NCI-H2196 (cell line): ENCODE measurements at regions not wholly inside any gene's neighbourhood (a gene's known extent, or its start where the extent isn't known, plus 50 kb on each side); places are given as distances from the start of the nearest gene placed in this dataset.
"Not testable (repeated sequence)": the region's sequence is repeated elsewhere in the genome, so short reads cannot be mapped to it uniquely, and the experiment has no call there.

Experiments
- DNase-seq: peaks from one replicate; lab custom pipeline; 2025; ENCODE audit not compliant: unreplicated experiment; lab: John Stamatoyannopoulos, UW

DNA sequence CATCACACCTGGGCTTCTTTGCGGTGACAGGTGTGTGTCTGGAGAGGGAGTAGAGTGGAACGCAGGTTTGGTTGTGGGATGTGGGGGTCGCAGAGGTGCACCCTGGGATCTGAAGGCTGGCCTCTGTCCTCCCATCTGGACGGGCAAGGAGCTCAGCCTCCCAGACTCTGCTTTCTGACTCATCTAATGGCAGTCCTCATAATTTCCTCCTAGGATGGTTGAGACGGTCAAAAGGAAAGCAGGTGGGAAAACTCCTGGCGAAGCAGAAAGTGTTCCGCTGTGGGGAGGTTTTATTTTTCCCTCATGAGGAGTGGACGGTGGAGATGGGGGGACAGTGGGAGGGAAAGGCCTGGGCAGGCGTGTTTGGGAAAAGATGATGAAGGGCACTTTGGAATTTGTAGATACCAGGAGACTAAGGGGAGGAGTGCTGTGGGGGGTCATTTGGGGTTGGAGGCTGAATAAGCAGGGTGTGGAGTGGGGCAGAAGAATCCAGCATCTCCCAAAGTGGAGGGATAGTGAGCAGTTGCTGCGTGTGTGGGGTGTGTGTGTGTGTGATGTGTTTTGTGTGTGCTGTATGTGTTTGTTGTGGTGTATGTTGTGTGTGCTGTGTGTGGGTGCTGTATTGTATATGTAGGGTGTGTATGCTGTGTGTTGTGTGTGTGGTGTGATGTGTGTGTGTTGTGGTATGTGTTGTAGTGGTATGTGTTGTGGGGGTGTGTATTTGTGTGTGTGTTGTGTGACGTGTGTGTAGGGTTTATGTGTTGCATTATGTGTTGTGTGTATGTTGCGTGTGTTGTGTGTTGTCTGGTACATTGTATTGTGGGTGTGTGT is 97.2 kb upstream of the PODXL start:
- no peak for DNase-seq

DNA sequence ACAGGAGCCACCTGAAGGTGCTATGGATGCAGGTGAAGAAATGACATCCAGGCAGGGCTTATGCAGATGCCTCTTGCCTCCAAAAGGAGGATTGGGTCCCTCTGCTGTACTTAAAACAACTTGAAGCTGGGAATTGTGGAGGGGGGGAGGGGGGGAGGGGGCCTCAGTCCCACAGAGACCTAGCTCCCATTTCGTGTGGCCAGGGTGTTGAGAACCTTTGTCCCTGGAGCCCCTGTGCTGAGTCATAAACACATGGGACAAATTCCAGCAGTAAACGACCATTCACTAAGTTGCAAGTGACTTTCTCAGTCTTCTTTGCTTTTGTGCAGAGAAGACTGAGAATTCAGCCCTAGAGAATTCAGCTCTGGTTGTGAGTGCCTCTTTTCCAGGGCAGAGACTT is 96.5 kb upstream of the PODXL start:
- no peak for DNase-seq

DNA sequence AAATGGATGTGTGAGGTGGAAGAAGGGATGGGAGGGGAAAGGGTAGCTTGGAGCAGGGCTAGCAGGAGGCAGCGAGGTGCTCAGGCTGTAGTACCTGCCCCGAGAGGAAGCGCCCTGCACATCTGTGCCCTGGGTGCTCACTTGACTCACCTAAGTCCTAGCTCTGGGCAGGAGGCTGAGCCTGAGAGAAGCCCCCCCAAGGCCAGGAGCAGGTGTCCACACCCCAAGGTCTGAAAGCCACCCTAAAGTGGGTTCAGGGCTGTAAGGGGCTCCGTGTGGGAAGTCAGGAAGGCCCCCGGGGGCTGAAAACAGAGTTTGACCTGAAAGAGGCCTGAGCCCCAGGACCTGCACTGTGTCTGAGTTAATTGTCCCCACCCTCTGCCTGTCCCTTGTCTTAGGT is 95.8 kb upstream of the PODXL start:
- DNase-seq, result no peak

DNA sequence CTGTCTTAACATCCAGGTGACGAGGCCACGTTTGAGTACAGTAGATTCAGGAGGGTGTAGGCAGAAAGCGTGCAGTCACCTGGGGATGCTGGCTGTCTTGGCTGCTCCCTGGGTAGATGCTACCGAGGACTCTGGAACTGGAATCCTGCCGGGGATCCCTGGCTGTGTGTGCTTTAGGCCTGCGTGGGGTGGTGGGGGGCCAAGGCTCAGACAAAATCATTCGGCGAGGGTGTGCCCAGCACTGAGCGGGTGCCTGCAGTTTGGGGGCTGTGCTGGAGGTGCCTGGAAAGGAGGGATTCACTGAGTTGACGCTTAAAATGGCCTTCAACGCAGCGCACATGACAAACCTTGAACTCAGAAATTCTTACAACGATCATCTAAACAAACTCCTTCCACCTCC is 93.5 kb upstream of the PODXL start:
- no peak for DNase-seq

DNA sequence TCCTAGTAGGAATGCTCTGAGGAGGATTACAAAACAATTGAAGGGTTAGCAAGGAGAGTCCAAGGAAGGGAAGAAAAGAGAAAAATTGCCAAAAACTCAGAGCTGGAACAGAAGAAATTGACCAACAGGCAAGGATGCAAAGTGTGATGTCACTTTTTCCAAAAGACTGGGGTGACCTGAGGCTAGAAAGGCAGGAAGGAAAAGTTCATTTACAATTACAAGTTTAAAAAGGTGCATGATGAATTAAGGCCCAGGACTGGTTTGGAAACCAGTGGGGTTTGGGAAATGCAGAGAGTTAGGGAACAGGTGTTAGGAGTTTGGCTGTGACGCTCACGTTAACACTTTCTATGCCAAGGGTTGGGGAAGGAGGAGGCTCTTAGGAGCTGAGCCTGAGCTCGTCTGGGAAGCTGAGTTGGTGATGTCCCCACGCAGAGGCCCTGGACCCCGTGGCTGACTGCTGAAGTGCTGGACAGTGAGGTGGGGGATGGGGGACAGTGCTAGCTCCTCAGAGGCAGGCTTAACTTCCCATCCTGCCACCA is 92.6 kb upstream of the PODXL start:
- DNase-seq, result no peak

DNA sequence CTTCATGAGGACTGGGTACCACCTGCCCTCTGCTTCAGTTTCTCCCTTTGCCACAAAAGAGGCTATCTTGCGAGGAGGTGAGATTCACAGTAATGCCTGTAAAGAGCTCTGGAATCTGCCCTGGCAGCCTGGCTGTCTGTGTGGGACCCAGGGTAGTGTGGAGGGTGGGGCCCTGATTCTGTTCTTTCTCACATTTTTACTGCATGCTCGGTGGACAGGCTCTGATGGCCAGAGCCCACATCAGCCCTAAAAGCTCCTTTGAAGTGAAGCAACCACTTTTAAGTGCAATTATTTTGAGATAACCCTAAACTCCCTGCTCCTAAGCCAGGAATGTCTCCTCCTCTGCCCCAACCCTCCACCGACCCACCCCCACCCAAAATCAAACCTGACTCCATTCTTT is 92.1 kb upstream of the PODXL start:
- no peak for DNase-seq

DNA sequence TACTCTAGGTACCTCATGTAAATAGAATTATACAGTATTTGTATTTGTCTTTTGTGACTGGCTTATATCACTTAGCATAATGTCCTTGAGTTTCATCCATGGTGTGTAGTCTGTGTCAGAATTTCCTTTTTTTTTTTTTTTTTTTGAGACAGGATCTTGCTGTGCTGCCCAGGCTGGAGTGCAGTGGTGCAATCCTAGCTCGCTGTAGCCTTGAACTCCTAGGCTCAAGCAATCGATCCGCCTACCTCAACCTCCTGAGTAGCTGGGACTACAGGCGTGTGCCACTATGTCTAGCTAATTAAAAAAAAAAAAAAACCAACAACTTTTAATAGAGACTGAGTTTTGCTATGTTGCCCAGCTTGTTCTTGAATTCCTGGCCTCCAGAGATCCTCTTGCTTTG is 89.8 kb upstream of the PODXL start:
- no peak for DNase-seq

DNA sequence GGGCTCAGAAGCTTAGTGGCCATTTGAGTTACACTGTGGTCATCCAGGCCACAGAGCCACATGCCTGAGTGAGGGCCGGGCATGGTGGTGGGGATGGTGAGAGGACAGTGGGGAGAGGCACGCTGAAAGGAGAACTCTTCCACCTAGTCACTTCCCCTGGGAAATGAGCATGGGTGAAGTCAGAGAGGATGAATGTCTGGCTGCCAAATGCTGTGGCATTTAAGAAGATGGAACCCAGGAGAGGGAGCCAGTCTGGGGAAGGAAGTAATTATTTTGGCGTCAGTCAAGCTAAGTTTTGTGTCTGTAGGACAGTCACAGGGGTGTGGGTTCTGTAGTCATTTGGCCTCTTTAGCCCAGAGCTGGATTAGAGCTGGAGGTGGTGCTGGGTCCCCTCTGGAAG is 86.0 kb upstream of the PODXL start:
- DNase-seq, result no peak

DNA sequence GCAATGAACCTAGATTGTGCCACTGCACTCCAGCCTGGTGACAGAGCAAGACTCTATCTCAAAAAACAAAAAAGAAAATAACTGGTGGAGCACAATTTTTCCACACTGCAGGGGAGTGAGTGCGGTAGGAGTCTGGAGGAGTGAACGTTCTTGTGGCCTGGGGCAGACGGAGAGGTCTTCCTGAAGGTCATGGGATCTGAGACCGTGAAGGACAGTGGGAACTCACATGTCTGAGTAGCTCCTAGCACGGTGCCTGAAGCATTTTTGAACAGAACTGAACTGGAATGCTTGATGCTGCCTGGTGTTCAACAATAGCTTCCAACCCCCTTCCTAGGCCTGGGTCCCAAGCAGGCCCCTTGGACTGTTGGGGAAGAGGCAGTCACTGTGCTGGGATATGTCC is 84.3 kb upstream of the PODXL start:
- DNase-seq, result no peak

DNA sequence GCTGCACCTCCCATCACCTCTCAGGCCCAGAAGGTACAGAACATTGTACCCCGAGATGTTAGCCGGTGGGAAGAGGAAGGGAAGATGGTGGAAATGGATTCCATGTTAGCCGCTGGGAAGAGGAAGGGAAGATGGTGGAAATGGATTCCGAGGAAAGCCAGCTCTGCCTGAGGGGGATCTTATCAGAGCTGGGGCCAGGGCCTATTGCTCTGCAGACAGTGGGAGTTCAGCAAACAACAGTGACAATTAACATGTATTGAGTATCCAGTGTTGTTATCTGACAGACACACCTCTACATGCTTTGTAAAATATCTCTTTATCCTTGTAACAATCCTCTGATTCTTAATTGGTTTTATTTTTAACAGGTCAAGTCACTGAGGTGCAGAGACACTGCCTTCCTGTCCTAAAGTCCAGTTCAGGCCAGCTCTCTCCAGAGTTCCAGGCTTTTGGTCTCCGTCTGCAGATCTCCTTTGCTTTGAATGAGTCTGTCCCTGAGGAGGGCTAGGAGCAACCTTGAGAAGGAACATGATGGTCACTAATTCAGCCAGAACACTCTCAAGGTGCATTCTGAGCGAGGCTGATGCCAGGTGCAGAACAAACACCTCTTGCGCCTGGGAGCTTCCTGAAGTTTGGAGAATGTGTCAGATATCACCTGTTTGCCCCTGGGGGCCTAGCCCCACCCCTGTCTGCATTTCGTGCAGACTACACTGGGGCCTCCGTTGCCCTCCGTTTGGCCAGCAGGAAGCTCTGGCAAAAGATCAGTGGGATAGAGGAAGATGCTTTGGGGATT is 82.4 kb upstream of the PODXL start:
- DNase-seq, result no peak

DNA sequence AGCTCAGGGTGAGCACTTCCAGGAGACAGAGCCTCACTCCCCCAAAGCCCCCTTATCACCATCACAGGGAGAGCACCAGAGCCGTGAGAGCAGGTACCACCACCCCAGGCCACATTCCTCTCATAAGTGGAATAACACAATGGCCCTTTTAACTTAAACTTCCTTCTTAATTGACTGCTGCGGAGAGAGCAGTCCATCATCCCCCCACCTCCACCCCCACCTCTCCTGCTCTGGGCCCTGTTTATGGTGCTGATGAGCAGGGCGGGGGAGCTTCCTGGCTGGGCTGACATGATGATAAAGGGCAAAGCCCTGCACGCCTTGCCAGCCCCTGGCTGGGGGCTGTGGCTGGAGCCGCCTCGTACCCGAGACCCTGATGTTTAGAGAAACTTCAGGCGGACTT is 81.4 kb upstream of the PODXL start:
- DNase-seq, result no peak

DNA sequence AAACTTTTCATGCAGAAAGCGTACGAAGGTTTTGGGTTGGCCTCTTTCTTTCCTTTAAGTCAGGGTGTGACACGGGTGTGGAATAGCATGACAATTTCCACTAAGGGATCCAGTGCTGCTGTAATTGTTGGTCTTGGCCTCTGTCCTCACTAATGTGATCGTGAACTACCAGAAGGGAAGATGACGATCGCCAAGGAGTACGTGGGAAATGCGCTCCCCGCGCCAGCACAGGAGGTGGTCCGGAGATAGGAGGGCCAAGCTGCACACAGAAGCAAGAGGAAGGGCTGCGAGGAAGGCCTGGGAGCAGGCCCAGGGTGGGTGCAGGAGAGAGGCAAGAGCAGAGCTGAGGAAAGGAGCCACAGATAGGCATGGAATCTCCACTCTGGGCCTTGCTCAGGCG is 79.7 kb upstream of the PODXL start:
- no peak for DNase-seq

DNA sequence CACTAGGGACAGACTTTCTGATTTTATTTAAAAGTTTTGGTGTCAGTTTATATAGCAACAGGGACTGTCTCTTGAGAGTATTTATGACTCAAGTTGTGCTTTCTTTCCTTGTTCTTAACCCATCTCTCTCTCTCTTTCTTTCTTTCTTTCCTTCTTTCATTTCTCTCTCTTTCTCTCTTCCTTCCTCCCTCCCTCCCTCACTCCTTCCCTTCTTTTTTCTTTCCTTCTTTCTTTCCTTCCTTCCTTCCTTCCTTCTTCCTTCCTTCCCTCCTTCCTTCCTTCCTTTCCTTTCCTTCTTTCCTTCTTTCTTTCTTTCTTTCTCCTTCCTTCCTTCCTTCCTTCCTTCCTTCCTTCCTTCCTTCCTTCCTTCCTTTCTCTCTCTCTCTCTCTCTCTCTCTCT is 77.8 kb upstream of the PODXL start:
- DNase-seq, result not testable (repeated sequence)

DNA sequence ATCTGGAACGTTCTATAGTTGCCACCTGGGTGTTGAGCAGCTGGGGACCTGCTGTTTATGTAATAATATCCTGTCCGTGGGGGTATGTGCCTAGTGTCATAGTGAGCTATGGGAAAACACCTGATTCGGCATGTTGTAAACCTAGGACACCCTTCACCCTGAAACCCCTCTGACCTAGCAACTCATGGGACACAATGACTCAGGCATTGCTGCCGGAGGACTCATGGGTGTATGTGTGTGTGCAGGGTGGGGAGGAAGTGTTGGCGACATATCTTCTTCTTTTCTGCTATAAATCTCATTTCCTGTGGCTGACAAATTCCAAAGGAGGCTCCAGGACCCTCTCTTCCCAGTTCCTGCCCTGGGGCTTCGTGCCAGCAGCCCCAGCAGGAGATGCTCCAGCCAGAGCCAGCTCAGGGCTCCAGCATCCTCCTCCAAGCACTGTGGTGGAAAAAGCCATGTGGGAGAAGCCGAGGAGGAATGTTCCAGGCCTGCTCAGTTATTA is 77.0 kb upstream of the PODXL start:
- DNase-seq, result no peak

DNA sequence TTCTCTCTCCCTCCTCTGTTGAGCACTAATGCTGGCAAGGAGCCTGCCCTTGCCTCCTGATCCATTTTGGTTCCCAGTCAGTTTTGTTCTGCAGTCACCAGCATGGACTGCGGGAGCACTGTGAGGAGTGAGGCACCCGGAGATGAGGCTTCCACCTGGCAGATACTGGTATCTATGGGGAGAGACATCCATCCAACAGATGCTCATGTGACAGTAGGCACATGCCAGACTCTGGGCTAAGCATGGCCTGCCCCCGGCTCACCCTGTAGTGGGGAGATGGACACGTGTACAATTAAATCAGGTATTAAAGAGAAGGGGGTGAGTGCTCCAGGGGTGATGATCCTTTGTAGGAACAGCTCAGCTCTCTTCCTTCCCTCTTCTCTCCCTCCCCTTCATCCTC is 74.0 kb upstream of the PODXL start:
- no peak for DNase-seq

DNA sequence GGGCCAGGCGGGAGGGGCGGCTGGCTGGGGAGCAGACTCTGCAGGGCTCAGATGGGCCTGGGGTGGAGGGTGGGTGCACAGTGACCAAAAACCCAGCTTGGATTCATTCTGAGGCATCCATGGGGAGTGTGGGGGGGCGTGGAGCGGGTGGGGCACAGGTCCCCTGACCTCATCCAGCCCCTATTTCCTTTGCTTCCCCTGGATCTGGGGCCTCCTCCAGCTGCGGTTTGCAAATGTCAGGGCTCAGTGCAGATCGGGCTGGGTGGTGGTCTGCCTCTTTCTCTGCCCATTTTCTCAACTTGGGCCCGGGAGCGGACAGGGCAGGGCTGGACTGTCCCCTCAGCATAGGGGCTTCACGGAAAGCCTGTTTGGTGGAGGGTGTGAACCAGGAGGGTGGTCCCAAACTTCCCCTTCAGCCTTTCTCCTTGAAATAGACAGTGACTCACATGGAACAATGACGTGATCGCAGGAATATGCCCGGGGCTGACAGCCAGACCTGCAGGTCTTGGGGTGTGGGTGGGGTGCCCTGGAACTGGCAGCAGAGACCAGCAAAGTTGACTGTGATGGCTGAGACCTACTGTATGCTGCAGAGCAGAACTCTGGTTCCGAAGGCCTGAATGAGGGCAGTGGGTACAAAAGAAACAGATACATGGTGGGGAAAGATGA is 72.9 kb upstream of the PODXL start:
- DNase-seq, result no peak

DNA sequence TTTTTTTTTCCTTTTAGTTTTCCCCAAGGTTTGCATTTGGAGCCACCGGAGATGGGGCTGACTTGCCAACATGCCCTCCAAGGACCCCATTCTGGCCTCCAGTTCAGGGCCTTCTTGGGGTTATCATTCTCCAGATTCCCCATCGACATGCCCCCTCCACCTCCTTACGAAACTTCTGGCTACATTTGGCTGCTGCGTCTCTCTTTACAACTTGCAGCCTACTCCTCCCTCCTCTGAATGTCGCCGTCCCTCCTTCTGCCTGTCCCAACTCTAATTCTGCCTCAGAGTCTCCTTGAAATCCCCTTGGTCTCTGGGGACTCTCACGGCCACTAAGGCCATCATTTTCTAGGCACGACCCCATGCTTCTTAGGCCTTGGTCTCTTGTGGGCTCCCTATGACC is 72.2 kb upstream of the PODXL start:
- no peak for DNase-seq

DNA sequence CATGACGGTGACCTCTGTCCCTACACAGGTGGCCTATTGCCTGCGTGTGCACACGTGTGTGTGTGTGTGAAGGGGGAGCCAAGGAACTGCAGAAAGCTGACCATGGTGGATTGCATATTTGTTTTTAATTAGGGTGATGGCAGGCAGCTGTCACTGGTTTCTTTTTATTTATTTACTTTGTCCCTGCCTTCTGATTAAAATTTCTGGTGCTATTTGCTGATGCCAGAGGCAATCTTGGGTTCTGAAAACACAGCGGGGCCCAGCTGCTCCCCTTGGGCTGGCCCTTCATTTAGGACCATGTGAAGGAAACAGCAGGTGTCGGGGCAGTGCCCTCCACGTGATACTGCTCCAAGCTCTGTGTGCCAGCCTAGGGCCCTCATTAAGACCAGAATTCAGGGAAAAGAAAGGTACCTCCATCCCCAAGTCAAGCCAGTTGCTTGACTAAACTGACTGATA is 71.3 kb upstream of the PODXL start:
- no peak for DNase-seq

DNA sequence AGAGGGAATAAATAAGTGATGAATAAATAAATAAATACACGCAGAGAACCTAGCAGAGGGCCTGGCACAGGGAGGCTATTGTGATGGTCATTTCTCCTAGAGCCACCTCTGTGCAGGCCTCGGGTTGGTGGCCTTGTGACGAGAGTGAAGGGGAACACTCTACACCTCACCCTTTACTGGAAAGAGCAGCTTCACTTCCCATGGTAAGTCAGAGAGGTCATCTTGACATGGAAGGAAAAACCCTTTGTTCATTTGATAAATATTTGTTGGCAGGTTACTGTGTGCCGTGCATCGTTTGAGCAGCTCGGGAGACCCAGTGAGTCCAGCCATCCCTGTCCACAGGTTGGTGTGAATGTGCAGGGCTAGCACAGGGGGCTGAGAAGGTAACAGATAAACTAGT is 70.2 kb upstream of the PODXL start:
- DNase-seq, result no peak

DNA sequence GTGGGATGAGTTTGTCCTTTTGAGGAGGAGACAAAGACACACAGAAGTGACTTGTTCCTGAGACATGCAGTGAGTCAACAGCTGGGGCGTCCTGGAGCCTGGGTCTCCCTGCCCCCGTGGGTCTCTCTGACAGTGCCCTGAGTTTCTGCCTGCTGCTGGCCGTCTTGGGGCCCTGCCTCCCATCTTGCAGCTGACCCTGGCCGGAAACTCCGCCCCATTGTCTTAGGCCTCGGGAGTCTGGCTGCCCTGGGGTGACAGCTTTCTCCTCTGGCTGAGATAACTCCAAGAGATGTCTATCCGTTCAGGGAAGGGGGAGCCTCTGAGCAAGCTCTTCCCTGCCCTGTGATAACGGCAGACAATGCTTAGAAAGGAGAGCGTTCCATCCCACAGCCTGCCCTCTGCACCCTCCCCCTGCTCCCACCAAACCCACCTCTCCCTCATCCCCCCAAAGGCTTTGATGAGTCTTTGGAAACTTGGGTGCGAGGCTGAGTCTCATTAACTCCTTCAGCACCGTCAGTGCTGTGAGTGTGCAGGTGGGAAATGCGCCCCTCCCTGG is 69.5 kb upstream of the PODXL start:
- no peak for DNase-seq

DNA sequence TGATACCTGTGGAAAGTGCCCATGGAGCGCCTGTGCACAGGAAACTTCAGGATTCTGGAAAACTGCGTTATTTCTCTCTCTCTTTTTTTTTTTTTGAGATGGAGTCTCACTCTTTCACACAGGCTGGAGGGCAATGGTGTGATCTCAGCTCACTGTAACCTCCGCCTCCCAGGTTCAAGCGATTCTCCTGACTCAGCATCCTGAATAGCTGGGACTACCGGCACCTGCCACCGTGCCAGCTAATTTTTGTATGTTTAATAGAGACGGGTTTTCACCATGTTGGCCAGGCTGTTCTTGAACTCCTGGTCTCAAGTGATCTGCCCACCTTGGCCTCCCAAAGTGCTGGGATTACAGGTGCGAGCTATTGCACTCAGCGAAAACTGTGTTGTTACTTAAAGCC is 68.9 kb upstream of the PODXL start:
- DNase-seq, result not testable (repeated sequence)
